GM04503 (cell line): ENCODE measurements at regions not wholly inside any gene's neighbourhood (a gene's known extent, or its start where the extent isn't known, plus 50 kb on each side); places are given as distances from the start of the nearest gene placed in this dataset.
"Not testable (repeated sequence)": the region's sequence is repeated elsewhere in the genome, so short reads cannot be mapped to it uniquely, and the experiment has no call there.

ENCODE experiments used
- DNase-seq: peaks from one replicate; pipeline ENCODE4 v3.0.0-alpha.2; 2012; ENCODE audit warnings: low read depth

DNA sequence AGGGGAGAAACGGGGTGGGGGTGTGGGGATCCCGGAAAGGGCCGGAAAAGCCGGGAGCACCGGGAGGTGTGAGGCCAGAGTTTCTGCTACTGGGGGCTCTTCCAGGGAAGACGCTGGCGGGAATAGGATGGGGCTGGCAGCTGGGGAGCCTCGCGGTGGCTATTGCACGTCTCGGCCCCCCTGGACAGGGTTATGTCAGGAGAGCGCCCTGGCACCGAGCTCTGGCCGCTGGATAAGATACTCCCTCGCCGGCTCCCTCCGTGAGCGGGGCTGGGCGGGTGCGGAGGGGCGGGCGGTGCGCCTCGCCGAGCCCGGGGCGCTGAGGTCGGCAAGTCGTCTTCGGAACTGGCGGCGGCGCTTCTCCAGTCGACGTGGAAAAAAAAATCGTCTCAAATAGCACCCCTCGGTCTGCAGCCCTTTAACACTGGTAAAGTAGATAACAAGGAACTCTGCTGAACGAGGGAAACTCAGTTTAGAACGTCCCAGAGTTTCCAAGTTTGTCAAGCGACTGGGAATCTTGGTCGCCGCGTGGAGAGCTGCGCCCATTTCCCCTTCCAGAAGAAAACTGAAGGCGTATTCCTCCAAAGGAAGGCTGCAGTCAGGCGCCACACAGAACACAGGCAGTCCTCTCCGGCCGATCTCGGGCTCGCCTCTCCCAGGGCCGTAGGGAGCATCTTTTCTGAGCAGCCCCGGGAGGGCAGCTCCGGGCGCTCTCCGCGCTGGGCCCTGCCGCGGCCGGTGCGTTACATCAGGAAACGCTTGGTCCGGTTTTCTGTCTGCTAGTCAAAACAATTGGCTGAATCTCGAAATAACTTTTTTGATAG lies 115.1 kb downstream of the KCNRG start:
- no peak for DNase-seq

DNA sequence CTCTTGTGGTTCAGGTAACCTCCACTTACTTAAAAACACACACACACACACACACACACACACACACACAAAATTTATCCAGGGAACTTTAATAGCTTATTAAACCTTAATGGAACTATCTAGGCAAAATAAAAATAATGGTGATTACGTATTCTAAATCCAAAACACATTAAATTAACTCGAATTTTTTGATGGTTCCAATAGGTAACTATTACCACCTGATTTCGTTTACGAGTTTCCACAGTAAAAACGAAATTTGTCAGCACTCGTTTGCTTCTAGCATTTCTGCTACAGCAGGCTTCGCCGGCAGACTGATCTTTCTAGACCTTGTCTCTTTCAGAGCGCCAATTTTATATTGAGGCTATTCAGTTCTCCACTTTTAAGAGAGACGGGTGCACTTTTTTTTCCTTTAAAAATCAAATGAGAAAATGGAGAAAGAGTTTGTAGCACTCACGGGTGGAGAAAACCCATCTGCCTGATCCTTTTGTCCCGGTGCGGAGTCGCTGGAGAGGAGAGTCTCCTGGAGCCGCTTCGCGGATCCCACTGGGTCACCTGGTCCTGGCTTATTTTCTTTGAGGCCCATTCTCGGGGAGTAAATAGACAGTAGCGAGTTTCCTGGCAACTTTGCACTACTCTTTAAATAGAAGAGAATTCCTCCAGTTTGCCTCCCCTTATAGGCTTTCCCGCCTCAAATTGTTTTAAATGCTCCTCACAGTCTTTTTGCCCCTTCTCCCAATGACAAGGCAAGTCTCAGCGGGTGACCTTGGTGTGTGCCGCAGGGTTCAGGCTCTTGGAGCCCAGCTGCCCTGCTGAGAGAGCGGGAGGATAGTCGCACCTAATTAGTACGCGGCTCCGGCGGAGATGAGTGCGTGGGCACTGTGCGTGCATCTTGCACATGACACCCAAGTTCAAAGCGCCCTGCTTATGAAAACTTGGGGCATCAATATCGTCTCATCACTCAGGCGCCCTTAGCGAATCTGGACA lies 117.0 kb downstream of the KCNRG start:
- no peak for DNase-seq

DNA sequence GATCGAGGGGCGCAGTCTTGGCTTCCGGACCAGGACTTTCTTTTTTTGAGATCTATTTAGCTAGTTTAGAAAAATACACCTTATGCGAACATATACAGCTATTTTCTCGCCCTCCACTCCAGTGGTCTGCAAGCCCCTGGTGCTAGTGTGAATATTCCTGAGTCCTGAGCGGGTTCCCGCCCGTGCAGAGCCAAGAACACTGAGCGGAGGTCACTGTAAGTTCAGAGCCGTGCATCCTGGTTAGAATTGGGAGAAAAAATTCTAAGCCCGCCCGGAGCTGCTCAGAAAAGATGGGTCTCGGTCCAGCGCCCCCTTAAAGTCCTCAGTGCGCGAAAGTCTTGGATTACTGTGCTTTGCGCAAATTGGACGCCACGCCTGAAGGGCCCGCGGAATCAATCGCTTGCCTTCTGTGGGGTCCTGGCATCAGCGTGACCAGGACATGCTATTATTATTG lies 117.7 kb downstream of the KCNRG start:
- DNase-seq = no peak

DNA sequence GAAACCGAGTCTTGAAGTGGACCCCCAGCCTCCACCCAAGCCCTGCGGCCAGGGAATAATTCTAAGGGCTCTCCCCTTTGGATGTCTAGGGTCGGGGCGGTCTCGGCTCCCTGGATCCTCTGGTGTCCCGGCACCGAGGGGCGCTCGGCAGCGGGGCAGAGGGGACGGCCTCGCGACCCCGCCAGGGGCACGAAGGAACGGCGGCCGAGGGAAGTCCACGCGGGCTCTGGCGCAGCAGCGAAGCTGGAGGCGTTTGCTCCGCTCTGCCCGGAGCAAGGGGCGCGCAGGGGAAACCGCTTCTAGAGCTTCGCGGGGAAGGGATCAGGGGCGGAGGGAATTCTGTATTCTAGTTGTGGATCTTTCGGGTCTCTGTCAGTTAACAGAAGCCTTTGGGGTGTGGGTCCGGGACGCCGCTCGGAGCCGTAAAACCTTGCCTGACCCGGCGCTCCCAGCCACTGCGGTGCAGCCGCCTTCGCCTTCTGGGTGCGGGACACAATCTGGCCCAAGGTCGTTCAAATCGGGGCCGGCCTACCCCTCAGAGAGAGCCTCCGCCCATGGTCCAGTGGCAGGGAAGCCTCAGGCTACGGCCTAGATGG lies 118.2 kb downstream of the KCNRG start:
- DNase-seq = no peak

DNA sequence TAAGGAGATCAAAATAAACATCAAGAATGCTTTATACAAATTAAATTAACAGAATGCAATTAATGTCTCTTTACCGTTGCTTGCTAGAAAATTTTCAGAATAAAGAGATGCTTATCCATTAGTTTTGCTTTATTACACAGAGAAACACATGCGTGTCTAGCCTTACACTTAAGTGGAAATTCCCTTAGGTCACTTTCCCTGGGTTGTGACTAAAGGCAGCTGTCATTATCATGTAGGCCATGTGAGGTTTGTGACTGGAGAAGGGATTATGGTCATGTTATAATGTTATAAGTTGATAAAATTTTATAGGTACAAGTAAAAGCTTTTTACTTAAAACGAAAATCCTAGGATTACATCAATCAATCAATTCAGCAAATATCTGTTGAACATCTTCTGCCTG lies 121.0 kb downstream of the KCNRG start:
- DNase-seq = no peak

DNA sequence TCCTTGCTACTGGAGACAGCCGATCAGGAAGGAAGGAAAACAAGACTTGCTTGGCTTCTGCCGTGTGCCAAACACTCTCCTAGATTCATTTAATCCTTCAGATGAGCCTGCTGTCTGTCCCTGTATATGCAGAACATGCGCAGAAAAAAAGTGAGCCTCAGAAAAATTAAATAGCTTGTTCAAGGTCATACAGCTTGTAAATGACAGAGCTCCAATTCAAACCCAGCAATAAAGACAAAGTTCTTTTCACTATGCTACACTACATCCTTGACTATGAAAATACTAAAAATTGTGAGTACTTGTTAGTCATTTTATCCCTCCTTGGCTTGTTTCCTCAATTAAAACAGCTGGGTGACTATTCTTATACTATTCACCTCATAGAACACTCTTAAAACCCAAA lies 121.4 kb downstream of the KCNRG start:
- DNase-seq = no peak

DNA sequence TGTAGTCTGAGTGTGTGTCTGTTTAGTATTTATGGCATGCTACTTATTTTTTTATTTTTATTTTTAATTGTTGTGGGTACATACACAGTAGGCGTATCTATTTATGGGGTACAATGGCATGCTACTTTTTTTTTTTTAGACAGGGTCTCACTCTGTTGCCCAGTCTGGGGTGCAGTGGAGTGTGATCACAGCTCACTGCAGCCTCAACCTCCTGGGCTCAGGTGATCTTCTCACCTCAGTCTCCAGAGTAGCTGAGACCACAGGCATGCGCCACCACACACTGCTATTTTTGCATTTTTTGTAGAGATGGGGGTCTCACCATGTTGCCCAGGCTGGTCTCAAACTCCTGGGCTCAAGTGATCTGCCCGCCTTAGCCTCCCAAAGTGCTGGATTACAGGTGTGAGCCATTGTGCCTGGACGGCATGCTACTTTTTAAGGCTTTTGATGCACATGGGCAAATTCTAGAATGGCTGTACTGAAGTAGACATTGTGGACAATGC lies 124.2 kb downstream of the KCNRG start:
- DNase-seq = not testable (repeated sequence)

DNA sequence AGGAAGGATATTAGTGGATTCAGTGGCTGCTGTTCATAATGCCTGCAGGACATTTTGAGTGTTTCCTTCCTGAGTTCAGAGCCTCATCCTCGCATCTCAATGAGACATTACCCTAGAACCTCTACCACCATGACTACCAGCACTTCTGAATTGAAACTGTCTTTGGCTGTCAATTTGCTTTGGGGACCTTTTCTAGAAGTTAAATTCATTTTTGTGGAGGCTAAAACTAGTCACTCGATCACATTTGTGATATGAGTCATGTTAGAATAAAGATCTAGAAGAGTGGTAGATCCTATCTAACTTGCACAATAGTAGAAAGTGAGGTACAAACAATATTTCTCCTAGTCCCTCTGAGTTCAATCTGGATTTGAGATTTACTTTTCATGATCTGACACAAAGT lies 124.9 kb downstream of the KCNRG start:
- DNase-seq = no peak

DNA sequence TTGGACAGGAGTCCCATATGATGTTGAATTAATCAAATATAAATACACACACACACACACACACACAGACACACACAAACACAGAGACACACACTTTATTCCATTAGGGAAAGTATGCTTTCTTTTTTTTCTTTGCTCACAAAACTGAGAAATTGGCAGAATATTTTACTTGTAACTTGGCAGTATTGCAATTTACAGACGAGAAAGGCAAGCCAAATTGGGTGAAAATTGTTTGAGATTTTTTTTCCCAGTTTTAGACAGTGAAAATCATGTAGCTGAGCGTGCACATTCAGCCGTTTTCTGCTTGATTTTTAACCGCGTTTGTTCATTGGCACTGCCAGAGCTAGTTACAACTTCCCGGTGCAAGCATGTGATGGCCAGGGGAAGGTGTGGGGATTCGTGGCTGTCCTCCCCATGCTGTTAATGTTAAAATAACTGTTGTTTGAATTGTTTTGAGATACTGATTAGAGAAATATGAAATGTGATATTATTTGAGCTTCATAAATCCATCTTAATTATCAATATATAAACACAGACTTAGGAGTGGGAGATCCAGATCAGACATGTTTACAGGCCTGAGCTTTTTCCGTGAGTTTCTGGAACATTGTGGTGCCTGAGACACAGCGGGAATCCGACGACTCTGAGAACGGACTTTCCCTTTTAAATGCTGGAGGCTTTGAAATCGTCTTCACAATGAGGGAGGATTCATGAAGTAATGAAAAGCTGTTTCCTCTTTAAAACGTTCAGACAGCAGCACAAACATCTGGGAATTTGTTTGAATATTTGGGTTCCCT lies 125.5 kb downstream of the KCNRG start:
- DNase-seq = no peak

DNA sequence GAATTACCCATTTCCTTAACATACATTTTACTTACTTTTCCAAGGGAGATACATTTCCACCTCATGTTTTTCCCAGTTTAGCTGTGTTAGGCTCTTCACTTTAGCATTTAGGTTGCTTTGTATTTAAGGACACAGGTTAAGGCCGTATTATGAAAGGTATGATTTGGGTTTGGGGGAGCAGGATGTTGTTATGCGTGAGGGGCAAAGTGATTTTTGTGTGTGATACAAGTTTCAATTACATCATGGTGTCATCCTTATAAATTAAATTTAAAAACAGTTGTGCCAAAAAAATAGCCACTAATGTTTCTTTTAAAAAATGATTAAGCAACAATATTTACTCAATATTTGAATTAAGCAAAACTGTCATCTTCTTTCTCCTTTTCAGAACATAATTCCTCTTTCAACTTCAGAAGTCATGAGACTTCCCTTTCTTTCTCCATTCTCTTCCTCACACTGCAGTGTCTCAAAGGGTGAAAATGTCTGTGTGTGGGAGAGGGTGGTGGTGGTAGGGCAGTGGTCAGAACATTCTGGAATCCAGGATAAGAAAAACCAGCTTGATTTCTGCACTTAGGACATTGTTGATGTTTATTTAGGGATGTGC lies 126.2 kb downstream of the KCNRG start:
- DNase-seq = no peak

DNA sequence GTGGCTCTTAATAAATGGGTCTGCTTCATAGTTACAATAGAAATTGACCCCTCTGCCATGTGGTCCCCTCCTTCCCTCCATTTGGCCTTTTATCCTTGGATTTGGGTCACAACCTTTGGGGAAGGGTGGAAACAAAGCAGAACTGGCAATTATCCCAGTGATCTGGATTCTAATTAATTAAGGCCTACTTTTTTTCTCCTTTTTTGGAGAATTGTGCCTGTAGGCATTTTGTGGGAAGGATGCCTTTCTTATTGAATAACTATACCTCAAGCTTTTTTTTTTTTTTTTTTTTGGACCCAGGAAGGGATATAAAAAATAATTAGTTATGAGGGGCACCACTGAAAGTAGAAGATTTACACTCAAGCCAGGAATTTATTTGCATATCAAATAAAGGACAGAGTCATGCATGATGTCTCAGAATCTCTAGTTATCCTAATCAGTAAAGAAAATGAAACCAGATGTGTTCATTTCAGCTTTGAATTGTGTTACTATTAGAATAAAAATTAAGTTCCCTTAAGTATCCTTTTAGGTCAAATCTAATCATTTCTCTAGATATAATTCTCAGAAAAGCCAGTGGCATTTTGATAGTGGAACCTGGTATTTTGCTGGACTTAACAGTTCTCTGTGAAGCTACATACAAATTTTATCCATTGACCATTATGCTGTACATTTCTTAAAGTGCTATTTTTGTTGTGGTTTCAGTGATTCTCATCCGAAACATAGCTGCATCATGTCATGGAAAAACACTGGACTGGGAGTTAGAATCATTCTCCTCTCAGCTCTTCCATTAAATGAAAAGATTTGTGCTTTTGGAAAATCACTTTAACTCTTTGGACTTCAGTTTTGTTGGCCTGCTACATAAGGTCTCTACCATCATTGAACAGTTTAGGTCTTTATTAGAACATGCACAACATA lies 129.3 kb downstream of the KCNRG start:
- no peak for DNase-seq

DNA sequence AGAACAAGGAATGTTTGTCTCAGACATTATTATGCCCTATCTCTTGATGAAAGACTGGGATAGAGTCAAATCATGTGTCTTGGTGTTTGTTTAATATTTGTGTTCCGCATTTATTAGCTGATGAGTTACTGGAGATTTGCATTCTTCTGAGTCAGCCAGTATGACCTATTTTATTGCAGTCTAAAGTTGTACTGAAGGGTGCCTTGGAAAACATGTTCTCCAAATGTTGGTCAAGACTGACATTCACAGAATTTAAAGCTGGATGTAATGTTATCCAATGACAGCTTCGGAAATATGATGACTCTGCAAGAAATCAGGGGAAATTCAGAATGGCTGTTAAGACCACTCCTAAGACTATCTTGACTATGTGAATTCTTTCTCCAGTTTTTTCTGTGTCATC lies 134.0 kb downstream of the KCNRG start:
- no peak for DNase-seq

DNA sequence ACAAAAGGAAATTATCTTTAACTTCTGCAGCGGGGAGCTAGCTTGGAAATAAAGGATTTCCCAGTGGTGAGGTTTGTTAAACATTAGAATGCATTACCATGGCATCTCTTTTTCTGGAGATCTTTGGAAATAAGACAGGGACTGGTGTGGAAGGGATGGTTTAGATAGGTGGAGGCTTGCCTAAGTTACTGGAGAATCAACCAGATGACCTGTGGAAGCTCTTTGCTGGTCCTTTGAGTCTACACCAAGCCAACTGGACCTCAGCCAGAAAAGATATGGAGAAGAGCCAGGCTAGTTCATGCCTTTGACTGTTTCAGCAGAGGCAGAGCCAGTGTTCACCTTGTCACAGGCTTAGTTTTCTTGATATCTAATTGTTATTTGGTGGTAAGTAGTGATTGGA lies 134.7 kb downstream of the KCNRG start:
- no peak for DNase-seq

DNA sequence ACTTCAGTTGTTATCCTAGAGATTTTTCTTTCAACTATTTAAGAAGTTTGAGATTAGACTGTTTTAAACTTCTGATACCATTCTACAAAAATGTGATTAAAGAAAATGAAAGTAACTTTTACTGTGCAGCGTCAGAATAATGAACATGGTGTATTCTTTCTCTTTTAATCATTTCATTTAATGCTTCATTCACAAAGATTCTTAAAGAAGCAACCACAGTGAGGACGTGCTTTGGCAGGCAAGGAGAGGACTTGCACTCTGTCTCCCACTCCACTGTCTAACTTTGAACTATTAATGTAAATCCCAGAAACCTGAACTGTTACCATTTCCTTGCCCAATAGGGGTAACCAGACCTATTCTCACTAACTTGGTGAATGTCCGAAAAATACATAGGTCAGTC lies 137.0 kb downstream of the KCNRG start:
- no peak for DNase-seq

DNA sequence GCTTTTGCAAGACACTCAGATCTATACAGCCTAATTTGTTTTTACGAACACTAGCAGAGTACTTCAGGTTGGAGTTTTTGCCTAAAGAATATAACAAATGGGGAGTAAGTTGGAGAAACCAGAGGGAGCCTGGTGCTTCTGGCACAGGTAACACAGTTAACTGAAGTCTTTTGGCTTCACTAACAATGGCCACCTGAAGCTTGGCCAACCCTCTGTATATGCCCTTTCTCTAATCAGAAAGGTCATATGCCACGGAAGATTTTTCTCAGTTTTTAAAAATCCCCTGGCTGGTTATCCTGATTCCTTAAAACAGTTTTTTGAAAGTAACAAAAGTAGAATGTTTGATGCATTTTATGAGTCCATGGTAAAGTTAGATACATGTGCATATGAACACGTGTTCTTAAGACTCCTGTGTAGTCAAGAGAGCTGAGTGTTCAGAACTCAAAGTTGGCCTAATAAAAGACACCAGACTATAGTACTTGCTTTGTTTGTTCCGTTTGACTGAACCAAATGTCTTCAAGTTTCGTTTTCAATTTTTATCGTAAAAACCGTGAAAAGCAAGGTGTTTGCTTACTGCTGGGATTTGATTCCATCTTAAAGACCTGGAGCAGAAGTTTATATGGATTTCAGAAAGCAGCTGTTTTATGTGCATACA lies 137.5 kb downstream of the KCNRG start:
- no peak for DNase-seq

DNA sequence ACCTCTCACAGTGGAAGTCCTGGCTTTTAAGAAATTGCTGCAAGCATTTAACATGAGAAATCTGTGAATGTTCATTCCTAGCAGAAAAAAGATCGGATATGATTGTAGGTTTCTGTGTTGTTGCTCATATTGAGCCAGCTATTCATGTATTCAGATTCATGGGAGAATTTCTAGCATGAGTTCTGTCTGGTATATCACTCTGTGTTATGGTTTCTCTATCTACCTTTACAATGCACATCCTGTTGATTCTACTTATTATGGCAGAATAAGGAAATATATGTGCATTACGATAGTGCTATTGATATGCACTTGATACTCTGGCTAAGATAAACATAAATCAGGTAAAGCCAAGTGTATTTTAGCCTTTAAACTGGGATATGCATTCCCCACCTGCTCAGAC lies 138.2 kb downstream of the KCNRG start:
- no peak for DNase-seq

DNA sequence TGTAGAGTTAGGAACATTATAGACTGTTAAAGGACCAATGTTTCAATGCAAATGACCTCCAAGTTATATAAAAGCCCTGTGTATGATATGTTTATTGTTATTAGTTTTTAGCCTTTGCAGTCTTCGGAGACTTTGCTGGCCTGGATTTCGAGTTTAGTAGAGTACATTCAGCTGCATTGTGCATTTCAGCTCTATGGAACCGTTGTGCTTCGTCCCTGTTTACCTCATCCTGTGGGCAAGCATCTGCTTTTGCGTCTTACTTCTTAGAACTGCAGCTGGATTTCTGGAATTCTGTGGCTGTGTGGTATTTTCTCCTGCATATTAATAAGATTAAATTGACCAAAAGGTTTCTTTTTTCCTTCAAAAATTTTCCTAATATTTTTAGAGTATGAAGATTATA lies 138.6 kb downstream of the KCNRG start:
- no peak for DNase-seq

DNA sequence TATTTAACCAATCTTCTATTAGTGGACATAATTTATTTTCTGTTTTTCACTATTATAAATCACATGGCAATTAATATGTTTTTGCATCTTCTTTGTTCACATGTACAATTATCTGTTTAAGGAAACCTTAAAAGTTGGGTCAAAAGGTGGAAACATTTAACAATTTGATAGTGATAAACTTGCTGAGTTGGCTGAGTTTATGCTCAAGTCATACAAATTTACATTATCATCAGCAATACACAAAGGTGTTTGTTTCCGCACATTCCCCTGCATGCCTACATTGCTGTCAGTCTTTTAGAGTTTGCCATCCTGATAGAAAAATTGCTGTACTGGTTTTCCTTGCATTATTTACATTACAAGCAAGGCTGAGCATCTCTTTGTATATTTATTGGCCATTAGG lies 139.5 kb downstream of the KCNRG start:
- no peak for DNase-seq

DNA sequence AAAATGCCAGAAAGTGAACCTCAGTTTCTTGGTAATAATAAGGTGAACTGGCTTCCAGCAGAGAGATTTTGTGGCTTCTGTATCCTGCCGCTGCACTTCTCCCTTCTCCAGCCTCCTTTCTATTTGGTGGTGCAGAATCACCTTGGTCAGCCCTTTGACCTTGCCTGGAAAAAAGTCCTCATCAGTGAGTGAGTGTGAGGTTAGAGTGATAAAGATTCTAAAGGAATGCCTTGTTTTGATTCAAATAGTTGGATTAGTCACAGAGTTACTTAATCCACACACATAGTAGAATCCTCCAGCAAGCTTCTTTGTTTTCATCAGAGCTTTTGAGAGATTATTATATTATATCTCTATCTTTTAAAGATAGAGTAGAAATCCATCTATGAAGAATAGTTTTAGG lies 140.9 kb downstream of the KCNRG start:
- DNase-seq = peak; percentile 45
